DMS79 (cell line): ENCODE measurements at regions not wholly inside any gene's neighbourhood (a gene's known extent, or its start where the extent isn't known, plus 50 kb on each side); places are given as distances from the start of the nearest gene placed in this dataset.
A peak's percentile ranks its signal among the peaks of the same experiment; 100 is the strongest.
"Not testable (repeated sequence)": the region's sequence is repeated elsewhere in the genome, so short reads cannot be mapped to it uniquely, and the experiment has no call there.

Source experiments
- DNase-seq: peaks from one replicate; lab custom pipeline; 2025; lab: John Stamatoyannopoulos, UW

GRCh38 chr5:17326600-17327037 lies 109.2 kb downstream of the BASP1 start:
- no peak for DNase-seq

GRCh38 chr5:17327048-17327625 lies 109.7 kb downstream of the BASP1 start:
- no peak for DNase-seq

- no peak for DNase-seq
Observed at GRCh38 chr5:17329571-17329970, 112.1 kb downstream of the BASP1 start.

- no peak for DNase-seq
Observed at GRCh38 chr5:17330386-17330785, 113.0 kb downstream of the BASP1 start.

GRCh38 chr5:17331651-17332050 lies 114.2 kb downstream of the BASP1 start:
- DNase-seq: no peak

GRCh38 chr5:17333755-17334154 lies 116.3 kb downstream of the BASP1 start:
- DNase-seq: no peak

- DNase-seq: no peak
Observed at GRCh38 chr5:17336054-17336453, 118.6 kb downstream of the BASP1 start.

GRCh38 chr5:17336723-17337122 lies 119.3 kb downstream of the BASP1 start:
- DNase-seq: not testable (repeated sequence)

GRCh38 chr5:17339841-17340240 lies 122.4 kb downstream of the BASP1 start:
- no peak for DNase-seq

- DNase-seq: no peak
Observed at GRCh38 chr5:17340379-17340778, 122.9 kb downstream of the BASP1 start.

- peak; percentile 16 for DNase-seq
Observed at GRCh38 chr5:17340819-17341218, 123.4 kb downstream of the BASP1 start.

- no peak for DNase-seq
Observed at GRCh38 chr5:17343675-17344074, 126.2 kb downstream of the BASP1 start.

GRCh38 chr5:17346811-17347210 lies 129.4 kb downstream of the BASP1 start:
- no peak for DNase-seq

GRCh38 chr5:17352223-17352622 lies 134.8 kb downstream of the BASP1 start:
- DNase-seq: no peak

- no peak for DNase-seq
Observed at GRCh38 chr5:17354265-17354664, 136.8 kb downstream of the BASP1 start.

- no peak for DNase-seq
Observed at GRCh38 chr5:17355586-17356346, 138.3 kb downstream of the BASP1 start.

- no peak for DNase-seq
Observed at GRCh38 chr5:17356551-17356950, 139.1 kb downstream of the BASP1 start.

- no peak for DNase-seq
Observed at GRCh38 chr5:17357504-17357903, 140.1 kb downstream of the BASP1 start.

- DNase-seq: no peak
Observed at GRCh38 chr5:17358031-17358430, 140.0 kb upstream of the TAF11L2 start.

GRCh38 chr5:17359451-17360011 lies 138.5 kb upstream of the TAF11L2 start:
- no peak for DNase-seq

GRCh38 chr5:17360879-17361278 lies 137.2 kb upstream of the TAF11L2 start:
- no peak for DNase-seq

GRCh38 chr5:17361331-17361730 lies 136.7 kb upstream of the TAF11L2 start:
- DNase-seq: no peak
